Medulla oblongata (tissue), 1 donor: ENCODE measurements at regions not wholly inside any gene's neighbourhood (a gene's known extent, or its start where the extent isn't known, plus 50 kb on each side); places are given as distances from the start of the nearest gene placed in this dataset.

Experiments
- DNase-seq: peaks from one replicate; pipeline ENCODE4 v3.0.0-alpha.2; 2015; ENCODE audit errors: extremely low spot score

- DNase-seq = no peak
Measured at GRCh38 chr4:71691416-71692073, 92.3 kb downstream of the GC start.

- DNase-seq = no peak
Measured at GRCh38 chr4:71689822-71690221, 94.1 kb downstream of the GC start.

- no peak for DNase-seq
Measured at GRCh38 chr4:71687056-71687455, 96.8 kb downstream of the GC start.

- no peak for DNase-seq
Measured at GRCh38 chr4:71685975-71686374, 97.9 kb downstream of the GC start.

- DNase-seq = no peak
Measured at GRCh38 chr4:71683309-71683708, 100.6 kb downstream of the GC start.

GRCh38 chr4:71680706-71681105 is 103.2 kb downstream of the GC start:
- no peak for DNase-seq

GRCh38 chr4:71677568-71677967 is 106.3 kb downstream of the GC start:
- no peak for DNase-seq

- DNase-seq = no peak
Measured at GRCh38 chr4:71669291-71669690, 114.6 kb downstream of the GC start.

- DNase-seq = no peak
Measured at GRCh38 chr4:71665358-71665757, 118.5 kb downstream of the GC start.

GRCh38 chr4:71664366-71664765 is 119.5 kb downstream of the GC start:
- DNase-seq = no peak

- no peak for DNase-seq
Measured at GRCh38 chr4:71663780-71664179, 120.1 kb downstream of the GC start.

GRCh38 chr4:71659979-71660378 is 123.9 kb downstream of the GC start:
- DNase-seq = no peak

- no peak for DNase-seq
Measured at GRCh38 chr4:71648923-71649322, 135.0 kb downstream of the GC start.

GRCh38 chr4:71648448-71648847 is 135.4 kb downstream of the GC start:
- no peak for DNase-seq

GRCh38 chr4:71639380-71639779 is 144.5 kb downstream of the GC start:
- DNase-seq = no peak

- DNase-seq = peak; percentile 6
Measured at GRCh38 chr4:71635139-71635748, 148.6 kb downstream of the GC start.

- DNase-seq = no peak
Measured at GRCh38 chr4:71634364-71634763, 149.5 kb downstream of the GC start.

GRCh38 chr4:71630803-71631202 is 153.1 kb downstream of the GC start:
- DNase-seq = no peak

- no peak for DNase-seq
Measured at GRCh38 chr4:71625005-71625404, 158.9 kb downstream of the GC start.
